Astrocyte of the spinal cord (primary cell): ENCODE measurements at regions not wholly inside any gene's neighbourhood (a gene's known extent, or its start where the extent isn't known, plus 50 kb on each side); places are given as distances from the start of the nearest gene placed in this dataset.
A peak's percentile ranks its signal among the peaks of the same experiment; 100 is the strongest.

Source experiments
- DNase-seq: peaks from one replicate; pipeline ENCODE4 v3.0.0; 2011; ENCODE audit warnings: low read depth, low spot score
- H3K4me3 ChIP-seq: 2 replicates; pipeline ENCODE4 v1.5.1; 2011; ENCODE audit warnings: low read depth, mild to moderate bottlenecking, low read length, moderate library complexity
- in situ Hi-C: cut with HindIII; loops from 2 replicates; pipeline ENCODE4 v1.10.0; 2017; ENCODE audit warnings: low sequenced_read_pairs
- TF ChIP-seq, protein P1 (sequence below): IDR thresholded peaks from 2 replicates; pipeline ENCODE4 v1.5.1; 2012; ENCODE audit warnings: low read depth, mild to moderate bottlenecking, low read length, inconsistent platforms

DNA sequence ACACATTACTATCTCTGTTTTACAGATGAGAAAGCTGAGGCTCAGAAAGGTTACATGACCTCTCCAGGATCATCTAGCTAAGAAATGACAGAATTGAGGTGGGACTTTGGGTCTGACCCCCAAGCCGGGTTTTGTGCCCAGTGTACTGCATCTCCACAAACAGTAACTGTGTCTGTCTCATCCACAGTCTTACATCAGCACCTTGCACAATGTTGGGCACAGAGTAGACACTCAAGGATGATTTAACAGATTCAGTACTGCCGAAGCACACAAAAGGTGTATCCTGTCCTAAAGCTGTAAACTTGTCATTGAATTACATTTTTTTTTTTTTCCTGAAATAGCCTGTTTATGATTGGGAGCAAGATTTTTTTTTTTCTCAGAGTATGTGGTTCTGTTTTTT is 84.8 kb downstream of the ADCYAP1 start:
- no peak overlapping the region for H3K4me3 ChIP-seq
- DNase-seq = no peak
- TF ChIP-seq, protein P1, sequence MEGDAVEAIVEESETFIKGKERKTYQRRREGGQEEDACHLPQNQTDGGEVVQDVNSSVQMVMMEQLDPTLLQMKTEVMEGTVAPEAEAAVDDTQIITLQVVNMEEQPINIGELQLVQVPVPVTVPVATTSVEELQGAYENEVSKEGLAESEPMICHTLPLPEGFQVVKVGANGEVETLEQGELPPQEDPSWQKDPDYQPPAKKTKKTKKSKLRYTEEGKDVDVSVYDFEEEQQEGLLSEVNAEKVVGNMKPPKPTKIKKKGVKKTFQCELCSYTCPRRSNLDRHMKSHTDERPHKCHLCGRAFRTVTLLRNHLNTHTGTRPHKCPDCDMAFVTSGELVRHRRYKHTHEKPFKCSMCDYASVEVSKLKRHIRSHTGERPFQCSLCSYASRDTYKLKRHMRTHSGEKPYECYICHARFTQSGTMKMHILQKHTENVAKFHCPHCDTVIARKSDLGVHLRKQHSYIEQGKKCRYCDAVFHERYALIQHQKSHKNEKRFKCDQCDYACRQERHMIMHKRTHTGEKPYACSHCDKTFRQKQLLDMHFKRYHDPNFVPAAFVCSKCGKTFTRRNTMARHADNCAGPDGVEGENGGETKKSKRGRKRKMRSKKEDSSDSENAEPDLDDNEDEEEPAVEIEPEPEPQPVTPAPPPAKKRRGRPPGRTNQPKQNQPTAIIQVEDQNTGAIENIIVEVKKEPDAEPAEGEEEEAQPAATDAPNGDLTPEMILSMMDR = no peak
- in situ Hi-C loops = no loop called here

DNA sequence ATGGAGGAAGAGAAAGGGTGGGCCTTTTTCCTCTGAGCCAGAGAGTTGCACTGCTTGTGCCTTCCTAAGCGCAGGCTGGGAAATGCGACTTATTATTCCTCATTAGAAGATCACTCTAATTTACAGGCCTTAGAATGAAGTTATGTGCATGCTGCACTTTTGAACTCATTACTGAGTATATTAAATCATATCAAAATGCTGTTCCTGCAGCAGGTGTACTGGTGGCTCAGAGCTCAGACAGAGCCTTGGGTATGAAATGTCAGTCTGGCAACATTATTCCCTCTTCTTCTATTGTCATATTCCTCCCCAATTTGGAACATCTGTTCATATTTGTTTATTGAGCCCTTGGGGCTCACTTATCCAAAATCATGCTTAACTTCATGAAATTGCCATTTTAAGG is 85.5 kb downstream of the ADCYAP1 start:
- TF ChIP-seq, protein P1 = no peak
- in situ Hi-C loops = no loop called here
- no peak for DNase-seq
- no peak overlapping the region for H3K4me3 ChIP-seq

DNA sequence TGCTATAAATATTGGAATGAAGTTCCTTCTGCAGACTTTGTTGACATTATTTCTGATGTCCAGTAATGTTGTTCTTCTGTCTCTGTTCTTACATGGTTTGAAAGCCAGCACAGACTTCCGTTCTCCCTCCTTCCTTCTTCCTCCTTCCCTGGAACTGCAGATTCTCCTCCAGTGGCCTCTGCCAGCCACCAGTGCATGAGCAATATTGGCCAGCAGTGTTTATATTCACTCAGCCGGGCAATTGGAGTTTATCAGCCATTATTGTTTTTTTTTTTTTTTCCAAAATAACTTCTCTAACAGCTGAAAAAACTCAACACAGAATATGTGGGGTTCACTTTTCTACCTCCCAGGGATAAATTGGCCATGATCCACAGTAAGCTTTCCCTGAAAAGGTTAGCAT is 86.8 kb downstream of the ADCYAP1 start:
- no peak overlapping the region for H3K4me3 ChIP-seq
- TF ChIP-seq, protein P1 = no peak
- in situ Hi-C loops = no loop called here
- DNase-seq = no peak

DNA sequence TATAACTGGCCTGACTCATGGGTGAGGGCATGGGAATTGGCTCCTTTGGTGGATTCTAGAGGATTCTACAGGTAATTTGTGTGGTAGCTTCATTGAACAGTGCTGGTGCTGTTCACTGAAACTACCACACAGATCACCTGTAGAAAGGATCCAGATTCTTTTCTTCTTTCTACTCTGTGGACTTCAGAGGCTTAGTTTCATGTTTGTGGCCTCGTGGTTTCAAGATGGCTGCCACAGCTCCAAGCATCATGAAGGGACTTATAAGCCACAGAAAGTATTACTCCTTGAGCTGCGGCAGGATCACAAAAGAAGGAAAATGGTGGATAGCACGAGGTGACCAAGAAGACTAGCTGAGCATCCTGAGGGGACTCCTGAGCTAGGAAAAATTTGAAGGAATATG is 88.9 kb downstream of the ADCYAP1 start:
- in situ Hi-C loops = no loop called here
- DNase-seq = no peak
- TF ChIP-seq, protein P1 = no peak
- no peak overlapping the region for H3K4me3 ChIP-seq

DNA sequence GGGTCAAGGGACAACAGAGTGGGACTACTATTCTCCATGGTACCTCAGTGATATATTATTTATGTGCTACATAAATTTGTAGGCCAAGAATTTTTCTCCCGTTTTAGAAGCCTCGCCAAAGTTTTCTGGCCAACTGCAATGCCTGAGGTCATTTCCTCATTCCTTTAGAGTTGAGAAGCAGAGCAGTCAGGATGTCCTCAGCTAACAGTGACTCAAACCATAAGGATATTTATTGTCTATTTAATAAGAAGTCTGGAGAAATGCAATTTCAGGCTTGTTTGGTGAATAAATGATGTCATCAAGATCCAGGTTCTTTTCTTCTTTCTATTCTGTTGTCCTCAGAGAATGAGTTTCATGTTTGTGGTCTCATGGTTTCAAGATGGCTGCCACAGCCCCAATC is 91.0 kb downstream of the ADCYAP1 start:
- in situ Hi-C loops = no loop called here
- DNase-seq = peak; percentile 83
- TF ChIP-seq, protein P1 = no peak
- H3K4me3 ChIP-seq = no peak overlapping the region

DNA sequence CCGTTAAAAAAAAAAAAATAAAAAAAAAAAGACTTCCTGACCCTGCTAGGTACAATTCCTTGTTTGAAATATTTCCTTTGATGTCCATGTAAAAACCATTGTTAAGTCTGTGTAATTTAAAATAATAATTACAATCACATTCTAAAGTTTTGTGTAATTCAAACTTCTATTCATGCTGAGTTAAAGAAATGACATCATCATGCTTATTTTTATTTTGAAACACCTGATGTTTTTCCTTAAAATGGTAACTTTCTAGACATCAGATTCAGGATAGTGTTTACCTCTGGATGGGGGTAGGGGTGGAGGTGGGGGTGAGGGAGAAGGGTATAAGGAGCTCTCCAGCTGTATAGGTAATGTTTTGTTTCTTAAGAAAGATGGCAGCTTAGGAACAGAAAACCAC is 92.8 kb downstream of the ADCYAP1 start:
- TF ChIP-seq, protein P1 = no peak
- in situ Hi-C loops = no loop called here

DNA sequence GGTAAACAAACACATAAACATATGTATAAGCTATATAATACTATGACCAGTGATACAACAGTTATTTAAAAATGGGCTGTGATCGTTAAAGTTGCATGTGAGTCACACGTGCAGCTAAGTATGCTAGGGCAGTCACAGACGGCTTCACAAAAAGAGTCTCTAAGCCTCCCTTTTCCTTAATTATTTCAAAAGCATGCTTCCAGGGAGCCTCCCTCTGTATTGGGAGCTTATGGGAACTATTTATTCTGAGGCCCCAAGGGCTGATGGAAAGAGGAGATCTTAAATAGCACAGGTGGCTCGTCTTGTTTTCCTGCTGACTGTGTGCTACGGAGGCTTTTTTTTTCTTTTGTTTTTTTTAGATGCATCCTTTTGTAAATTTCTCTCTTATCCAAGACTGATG is 94.3 kb downstream of the ADCYAP1 start:
- in situ Hi-C loops = no loop called here
- DNase-seq = no peak
- TF ChIP-seq, protein P1 = no peak
- no peak overlapping the region for H3K4me3 ChIP-seq

More for the DNA sequence above, 92.8 kb downstream of the ADCYAP1 start:
- no peak overlapping the region for H3K4me3 ChIP-seq
- DNase-seq = no peak
